Lower lobe of right lung (tissue), 2 donors: ENCODE measurements at regions not wholly inside any gene's neighbourhood (a gene's known extent, or its start where the extent isn't known, plus 50 kb on each side); places are given as distances from the start of the nearest gene placed in this dataset.

ENCODE experiments used
- ATAC-seq, 2 donors: fragments of 200-7000 bp; cut with Tn5 transposase; one replicate each; pipeline ENCODE4 v1.9.1; 2020 to 2022; ENCODE audit warnings: mild to moderate bottlenecking in 2 of 2, moderate library complexity in 2 of 2
- DNase-seq: peaks from one replicate; pipeline ENCODE4 v3.0.0-alpha.2; 2020
- H3K27ac ChIP-seq: fragments of 200-600 bp; one replicate; pipeline ENCODE4 v1.8.0; 2022
- H3K27me3 ChIP-seq: fragments of 200-600 bp; one replicate; pipeline ENCODE4 v1.8.0; 2022; ENCODE audit warnings: low read depth
- H3K36me3 ChIP-seq: fragments of 200-600 bp; one replicate; pipeline ENCODE4 v1.8.0; 2022; ENCODE audit warnings: mild to moderate bottlenecking
- H3K4me1 ChIP-seq: fragments of 200-600 bp; one replicate; pipeline ENCODE4 v1.8.0; 2022
- H3K4me3 ChIP-seq: fragments of 200-600 bp; one replicate; pipeline ENCODE4 v1.8.0; 2022; ENCODE audit warnings: mild to moderate bottlenecking
- H3K9me3 ChIP-seq: fragments of 200-600 bp; one replicate; pipeline ENCODE4 v1.8.0; 2022
- CTCF ChIP-seq: fragments of 200-600 bp; IDR thresholded peaks from one replicate; pipeline ENCODE4 v1.8.0; 2022; ENCODE audit warnings: antibody characterized with exemption, mild to moderate bottlenecking
- intact Hi-C: fragments of 100-400 bp; cut with DNase I; formaldehyde crosslinking; loops from one replicate; pipeline ENCODE4 v1.11.0; 2022
- donor health status: DM: no; HTN: yes; CAD: no; lungs with severe emphysema.

GRCh38 chr5:66234241-66234640 is 90.1 kb downstream of the SREK1 start:
- Histone ChIP-seq H3K4me3 (no peak overlapping the region), H3K27ac (no peak overlapping the region), H3K27me3 (no peaks in the 10 kb centered on the region), H3K9me3 (no peaks in the 10 kb centered on the region), H3K4me1 (no peaks in the 10 kb centered on the region), H3K36me3 (no peaks in the 10 kb centered on the region)
- TF ChIP-seq CTCF = no peak
- DNase-seq (no peak), ATAC-seq (no peak)
- intact Hi-C loops = no loop called here

- Histone ChIP-seq H3K9me3 (no peaks in the 10 kb centered on the region), H3K4me3 (no peak overlapping the region), H3K4me1 (no peaks in the 10 kb centered on the region), H3K27ac (no peak overlapping the region), H3K27me3 (no peaks in the 10 kb centered on the region), H3K36me3 (no peaks in the 10 kb centered on the region)
- no peak for TF ChIP-seq CTCF
- DNase-seq (no peak), ATAC-seq (no peak)
- intact Hi-C loops = no loop called here
Observed at GRCh38 chr5:66238435-66238834, 94.3 kb downstream of the SREK1 start.

- H3K4me1 ChIP-seq = no peaks in the 10 kb centered on the region
- DNase-seq = no peak
- no peak for TF ChIP-seq CTCF
Observed at GRCh38 chr5:66239034-66239433, 94.9 kb downstream of the SREK1 start.

GRCh38 chr5:66241136-66241825 is 97.2 kb downstream of the SREK1 start:
- H3K4me1 ChIP-seq = no peaks in the 10 kb centered on the region
- no peaks in the 10 kb centered on the region for H3K9me3 ChIP-seq
- intact Hi-C loops = no loop called here
- no peaks in the 10 kb centered on the region for H3K27me3 ChIP-seq
- H3K36me3 ChIP-seq = no peaks in the 10 kb centered on the region
- no peak for TF ChIP-seq CTCF
- no peak for DNase-seq
- H3K27ac ChIP-seq = no peak overlapping the region
- H3K4me3 ChIP-seq = no peak overlapping the region
- ATAC-seq = no peak

More at GRCh38 chr5:66239034-66239433, 94.9 kb downstream of the SREK1 start:
- ATAC-seq = no peak
- Histone ChIP-seq H3K4me3 (no peak overlapping the region), H3K27me3 (no peaks in the 10 kb centered on the region), H3K36me3 (no peaks in the 10 kb centered on the region), H3K27ac (no peak overlapping the region), H3K9me3 (no peaks in the 10 kb centered on the region)
- intact Hi-C loops = no loop called here

GRCh38 chr5:66242050-66242715 is 98.1 kb downstream of the SREK1 start:
- H3K4me3 ChIP-seq = no peak overlapping the region
- no peak for TF ChIP-seq CTCF
- no peaks in the 10 kb centered on the region for H3K27me3 ChIP-seq
- no peak overlapping the region for H3K27ac ChIP-seq
- ATAC-seq (no peak), DNase-seq (no peak)
- H3K36me3 ChIP-seq = no peaks in the 10 kb centered on the region
- intact Hi-C loops = no loop called here
- H3K9me3 ChIP-seq = no peaks in the 10 kb centered on the region
- no peaks in the 10 kb centered on the region for H3K4me1 ChIP-seq
